Cerebellar nuclear complex (tissue), 1 donor: ENCODE measurements at regions not wholly inside any gene's neighbourhood (a gene's known extent, or its start where the extent isn't known, plus 50 kb on each side); places are given as distances from the start of the nearest gene placed in this dataset.
A peak's percentile ranks its signal among the peaks of the same experiment; 100 is the strongest.
"Not testable (repeated sequence)": the region's sequence is repeated elsewhere in the genome, so short reads cannot be mapped to it uniquely, and the experiment has no call there.

Experiments
- DNase-seq, 2 experiments: peaks; one replicate each; lab custom pipeline; 2025; lab: John Stamatoyannopoulos, UW

GRCh38 chr2:54065411-54065810, 50.0 kb upstream of the ACYP2 start:
- DNase-seq: peak; percentile 36 to 37

- DNase-seq: no peak
These were observed 51.4 kb upstream of the ACYP2 start for GRCh38 chr2:54063967-54064535.

- DNase-seq: no peak
These were observed 53.0 kb upstream of the ACYP2 start for GRCh38 chr2:54062401-54062800.

- no peak for DNase-seq
These were observed 54.1 kb upstream of the ACYP2 start for GRCh38 chr2:54061272-54061671.

- DNase-seq: no peak
These were observed 55.4 kb upstream of the ACYP2 start for GRCh38 chr2:54059986-54060385.

GRCh38 chr2:54059504-54059903, 55.9 kb upstream of the ACYP2 start:
- no peak for DNase-seq

GRCh38 chr2:54058449-54058848, 57.0 kb upstream of the ACYP2 start:
- DNase-seq: no peak

GRCh38 chr2:54054774-54055173, 60.6 kb upstream of the ACYP2 start:
- DNase-seq: no peak

- DNase-seq: no peak
These were observed 61.1 kb upstream of the ACYP2 start for GRCh38 chr2:54054271-54054670.

GRCh38 chr2:54053830-54054229, 61.6 kb upstream of the ACYP2 start:
- no peak for DNase-seq

GRCh38 chr2:54052825-54053718, 62.3 kb upstream of the ACYP2 start:
- no peak for DNase-seq

GRCh38 chr2:54050445-54050844, 65.0 kb upstream of the ACYP2 start:
- no peak for DNase-seq

GRCh38 chr2:54049365-54049764, 66.0 kb upstream of the ACYP2 start:
- no peak for DNase-seq

GRCh38 chr2:54048896-54049295, 66.5 kb upstream of the ACYP2 start:
- DNase-seq: not testable (repeated sequence)

- no peak for DNase-seq
These were observed 67.2 kb upstream of the ACYP2 start for GRCh38 chr2:54048117-54048785.

- DNase-seq: no peak
These were observed 67.8 kb upstream of the ACYP2 start for GRCh38 chr2:54047658-54048057.

- DNase-seq: no peak
These were observed 68.3 kb upstream of the ACYP2 start for GRCh38 chr2:54047091-54047490.

GRCh38 chr2:54042897-54043620, 72.3 kb upstream of the PSME4 start:
- no peak for DNase-seq

- DNase-seq: no peak
These were observed 71.5 kb upstream of the PSME4 start for GRCh38 chr2:54042341-54042740.

GRCh38 chr2:54041135-54041534, 70.3 kb upstream of the PSME4 start:
- DNase-seq: no peak

GRCh38 chr2:54040685-54041084, 69.9 kb upstream of the PSME4 start:
- DNase-seq: no peak

- DNase-seq: no peak
These were observed 69.5 kb upstream of the PSME4 start for GRCh38 chr2:54040250-54040649.
